GM13976 (cell line): ENCODE measurements at regions not wholly inside any gene's neighbourhood (a gene's known extent, or its start where the extent isn't known, plus 50 kb on each side); places are given as distances from the start of the nearest gene placed in this dataset.
"Not testable (repeated sequence)": the region's sequence is repeated elsewhere in the genome, so short reads cannot be mapped to it uniquely, and the experiment has no call there.

Source experiments
- DNase-seq: peaks from one replicate; pipeline ENCODE4 v3.0.0; 2012; ENCODE audit warnings: low spot score
- in situ Hi-C: fragments of 300-500 bp; cut with MboI; formaldehyde crosslinking; loops from one replicate; pipeline ENCODE4 v1.12.0; 2022; ENCODE audit warnings: low sequenced_read_pairs, mixed read lengths, inconsistent platforms; ENCODE audit not compliant: unreplicated experiment
- TF ChIP-seq, protein P1 (sequence below): IDR thresholded peaks from 2 replicates; pipeline ENCODE4 v1.5.1; 2012; ENCODE audit warnings: borderline replicate concordance, mild to moderate bottlenecking; ENCODE audit not compliant: insufficient read depth; ENCODE audit errors: extremely low read depth, missing control alignments, control extremely low read depth

DNA sequence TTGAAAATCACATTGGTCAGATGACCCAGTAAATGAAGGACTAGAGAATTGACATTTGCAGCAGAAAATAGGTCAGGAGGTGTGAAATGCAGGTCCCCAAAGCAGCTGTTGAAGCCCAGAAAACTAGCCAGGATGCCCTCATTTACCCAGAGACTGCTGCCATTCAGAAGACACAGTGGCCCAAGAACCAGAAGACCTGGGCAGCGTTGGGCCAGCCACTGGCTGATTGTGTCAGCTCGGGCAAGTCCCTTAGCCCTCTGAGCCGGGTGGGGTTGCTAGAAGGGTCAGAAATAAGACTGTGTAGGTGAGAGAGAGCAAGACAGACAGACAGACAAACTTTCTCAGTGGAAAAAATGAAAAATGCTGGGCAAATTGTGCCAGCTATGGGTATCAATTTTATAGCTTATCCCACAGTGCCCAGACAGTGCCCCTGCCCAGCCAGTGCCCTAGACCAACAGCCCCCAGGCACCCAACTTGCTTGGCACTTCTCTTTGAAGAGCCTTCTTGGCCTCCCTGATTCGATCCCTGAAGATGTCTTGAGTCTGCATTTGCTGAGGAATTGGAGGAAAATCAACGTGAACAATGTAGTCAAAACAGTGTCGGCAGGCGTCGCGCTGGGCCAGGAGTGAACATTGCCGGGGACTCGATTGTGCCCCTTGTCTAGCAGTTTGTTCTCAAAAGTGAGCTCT lies 198.3 kb downstream of the MN1 start:
- TF ChIP-seq, protein P1, sequence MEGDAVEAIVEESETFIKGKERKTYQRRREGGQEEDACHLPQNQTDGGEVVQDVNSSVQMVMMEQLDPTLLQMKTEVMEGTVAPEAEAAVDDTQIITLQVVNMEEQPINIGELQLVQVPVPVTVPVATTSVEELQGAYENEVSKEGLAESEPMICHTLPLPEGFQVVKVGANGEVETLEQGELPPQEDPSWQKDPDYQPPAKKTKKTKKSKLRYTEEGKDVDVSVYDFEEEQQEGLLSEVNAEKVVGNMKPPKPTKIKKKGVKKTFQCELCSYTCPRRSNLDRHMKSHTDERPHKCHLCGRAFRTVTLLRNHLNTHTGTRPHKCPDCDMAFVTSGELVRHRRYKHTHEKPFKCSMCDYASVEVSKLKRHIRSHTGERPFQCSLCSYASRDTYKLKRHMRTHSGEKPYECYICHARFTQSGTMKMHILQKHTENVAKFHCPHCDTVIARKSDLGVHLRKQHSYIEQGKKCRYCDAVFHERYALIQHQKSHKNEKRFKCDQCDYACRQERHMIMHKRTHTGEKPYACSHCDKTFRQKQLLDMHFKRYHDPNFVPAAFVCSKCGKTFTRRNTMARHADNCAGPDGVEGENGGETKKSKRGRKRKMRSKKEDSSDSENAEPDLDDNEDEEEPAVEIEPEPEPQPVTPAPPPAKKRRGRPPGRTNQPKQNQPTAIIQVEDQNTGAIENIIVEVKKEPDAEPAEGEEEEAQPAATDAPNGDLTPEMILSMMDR, result no peak
- in situ Hi-C loops, result no loop called here
- no peak for DNase-seq

DNA sequence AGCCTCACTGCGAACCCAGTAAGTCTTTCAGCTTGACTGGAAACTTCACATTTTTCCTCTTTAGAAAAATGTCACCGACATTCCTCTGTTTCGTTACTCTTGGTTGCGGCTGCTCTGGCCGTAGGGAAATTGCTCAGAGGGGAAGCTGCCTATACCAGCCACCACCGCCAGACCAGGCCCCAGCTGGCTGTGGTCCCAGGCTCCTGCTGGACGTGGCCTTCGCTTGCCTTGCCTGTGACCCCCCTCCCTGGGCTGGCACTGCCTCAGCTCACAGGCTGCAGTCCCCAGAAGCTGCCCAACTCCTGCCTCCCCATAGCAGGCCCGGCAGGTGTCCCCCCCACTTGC lies 197.8 kb downstream of the MN1 start:
- in situ Hi-C loops, result no loop called here
- TF ChIP-seq, protein P1, result no peak
- no peak for DNase-seq

DNA sequence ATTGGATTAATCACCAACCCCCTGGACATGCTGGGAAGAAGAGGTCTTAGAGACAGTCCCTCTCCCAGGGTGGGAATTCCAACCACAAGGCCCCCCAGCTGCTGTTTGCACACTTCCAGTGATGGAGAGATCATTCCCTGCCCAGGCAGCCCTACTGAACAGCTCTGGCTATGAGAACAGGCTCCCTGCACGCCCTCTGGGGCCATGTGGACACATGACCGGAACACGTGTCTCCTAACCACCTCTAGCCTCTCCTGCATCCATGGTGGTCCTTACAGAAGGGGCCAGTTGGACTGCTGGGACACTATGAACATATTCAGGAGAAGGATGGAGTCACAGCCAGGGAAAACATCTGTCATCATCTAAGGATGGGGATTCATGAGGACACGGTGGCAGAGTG lies 196.2 kb downstream of the MN1 start:
- TF ChIP-seq, protein P1, result no peak
- no peak for DNase-seq
- in situ Hi-C loops, result no loop called here

DNA sequence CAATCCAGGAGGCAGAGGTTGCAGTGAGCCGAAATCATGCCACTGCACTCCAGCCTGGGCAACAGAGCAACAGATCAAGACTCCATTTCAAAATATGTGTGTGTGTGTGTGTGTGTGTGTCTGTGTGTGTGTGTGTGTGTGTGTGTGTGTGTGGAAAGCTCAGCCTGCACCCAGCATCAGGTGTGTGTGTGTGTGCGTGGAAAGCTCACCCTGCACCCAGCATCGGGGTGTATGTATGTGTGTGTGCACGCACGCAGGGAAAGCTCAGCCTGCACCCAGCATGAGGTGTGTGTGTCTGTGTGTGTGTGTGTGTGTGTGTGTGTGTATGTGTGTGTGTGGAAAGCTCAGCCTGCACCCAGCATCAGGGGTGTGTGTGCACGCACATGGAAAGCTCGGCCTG lies 193.8 kb downstream of the MN1 start:
- in situ Hi-C loops, DNase-seq: not testable (repeated sequence)

DNA sequence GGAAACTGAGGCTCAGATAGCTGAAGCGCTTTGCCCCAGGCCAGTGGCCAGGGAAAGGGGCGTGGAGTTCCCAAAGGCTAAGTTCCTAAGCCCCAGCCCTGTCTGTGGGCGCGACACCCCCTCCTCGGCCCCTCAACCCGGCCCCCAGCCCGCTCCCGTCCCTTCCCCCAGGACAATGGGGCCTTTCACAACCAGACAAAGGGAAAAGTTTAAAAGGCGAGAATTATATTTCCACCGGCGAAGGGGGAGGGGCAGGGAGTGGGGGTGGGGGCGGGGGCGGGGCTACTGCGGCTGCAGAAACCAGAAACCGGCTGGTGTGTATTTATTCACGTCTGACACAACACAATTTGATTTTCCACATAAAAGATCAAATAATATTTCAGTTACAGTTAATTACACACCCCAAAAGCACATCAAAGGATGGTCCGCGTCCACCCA lies 192.1 kb downstream of the MN1 start:
- in situ Hi-C loops, result no loop called here
- no peak for DNase-seq
- TF ChIP-seq, protein P1, result no peak

DNA sequence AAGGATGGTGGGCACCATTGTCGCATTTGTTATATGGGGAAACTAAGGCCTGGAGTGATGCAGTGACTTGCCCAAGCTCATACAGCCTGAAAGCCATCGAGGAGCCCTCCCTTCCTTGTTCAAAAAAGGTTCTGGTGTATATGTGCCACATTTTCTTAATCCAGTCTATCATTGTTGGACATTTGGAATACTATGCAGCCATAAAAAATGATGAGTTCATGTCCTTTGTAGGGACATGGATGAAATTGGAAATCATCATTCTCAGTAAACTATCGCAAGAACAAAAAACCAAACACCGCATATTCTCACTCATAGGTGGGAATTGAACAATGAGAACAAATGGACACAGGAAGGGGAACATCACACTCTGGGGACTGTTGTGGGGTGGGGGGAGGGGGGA lies 191.4 kb downstream of the MN1 start:
- in situ Hi-C loops, DNase-seq: not testable (repeated sequence)

DNA sequence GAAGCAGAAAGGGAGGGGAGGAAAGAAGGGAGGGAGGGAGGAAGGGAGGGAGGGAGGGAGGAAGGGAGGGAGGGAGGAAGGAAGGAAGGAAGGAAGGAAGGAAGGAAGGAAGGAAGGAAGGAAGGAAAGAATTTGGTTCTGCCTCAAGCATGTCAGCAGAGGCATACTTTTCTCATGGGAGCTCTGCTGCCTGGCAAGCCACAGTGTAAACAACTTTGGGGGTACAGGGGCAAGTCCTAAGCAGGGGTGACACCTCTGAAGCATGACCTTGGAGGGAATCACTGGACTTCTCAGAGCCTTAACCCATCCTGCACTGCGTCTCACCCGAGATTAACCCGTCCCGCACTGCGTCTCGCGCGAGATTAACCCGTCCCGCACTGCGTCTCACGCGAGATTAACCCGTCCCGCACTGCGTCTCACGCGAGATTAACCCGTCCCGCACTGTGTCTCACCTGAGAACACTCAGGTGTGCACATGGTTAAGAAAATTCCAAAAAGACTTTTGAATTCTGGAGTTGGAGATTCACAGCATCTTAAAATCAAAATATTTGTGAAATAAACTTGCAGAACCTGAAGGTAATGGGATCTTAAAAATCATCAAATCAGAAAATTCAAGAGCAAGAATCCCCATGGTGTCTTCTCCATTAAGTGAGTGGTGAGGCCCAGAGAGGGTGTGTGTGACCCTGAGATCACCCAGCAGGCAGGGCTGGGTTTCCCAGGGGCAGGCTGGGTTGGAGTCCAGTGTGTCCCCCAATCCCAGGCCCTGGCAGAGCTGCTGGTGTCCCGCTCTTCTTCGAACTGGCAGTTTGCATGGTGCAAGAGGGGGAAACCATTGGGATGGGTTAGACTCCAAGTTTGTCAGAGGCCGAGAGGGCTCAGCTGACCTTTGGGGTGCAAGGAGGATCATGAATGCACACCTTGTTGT lies 190.4 kb downstream of the MN1 start:
- TF ChIP-seq, protein P1, result no peak
- in situ Hi-C loops, result no loop called here
- DNase-seq, result no peak

DNA sequence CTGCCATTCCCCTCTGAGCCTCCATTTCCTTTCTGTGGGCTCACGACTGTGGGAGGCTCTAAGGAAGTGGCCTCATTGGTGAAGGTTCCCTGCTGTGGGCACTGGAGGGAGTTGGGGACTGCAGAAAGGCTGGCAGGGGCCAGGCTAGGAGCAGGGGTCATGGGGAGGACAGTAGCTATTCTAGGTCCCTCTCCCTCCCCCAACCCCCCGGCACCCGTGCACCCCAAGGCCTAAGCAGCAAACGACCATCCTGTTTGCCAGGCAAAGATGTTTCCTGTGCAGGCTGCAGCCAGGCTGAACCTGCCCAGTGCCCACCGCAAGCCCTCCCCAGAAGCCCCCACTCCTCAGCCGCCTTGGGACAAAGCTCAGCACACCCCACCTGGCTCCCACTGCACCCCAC lies 189.4 kb downstream of the MN1 start:
- TF ChIP-seq, protein P1, result no peak
- in situ Hi-C loops, result no loop called here
- no peak for DNase-seq
